ENCODE measurements at regions not wholly inside any gene's neighbourhood (a gene's known extent, or its start where the extent isn't known, plus 50 kb on each side); places are given as distances from the start of the nearest gene placed in this dataset.

DNA sequence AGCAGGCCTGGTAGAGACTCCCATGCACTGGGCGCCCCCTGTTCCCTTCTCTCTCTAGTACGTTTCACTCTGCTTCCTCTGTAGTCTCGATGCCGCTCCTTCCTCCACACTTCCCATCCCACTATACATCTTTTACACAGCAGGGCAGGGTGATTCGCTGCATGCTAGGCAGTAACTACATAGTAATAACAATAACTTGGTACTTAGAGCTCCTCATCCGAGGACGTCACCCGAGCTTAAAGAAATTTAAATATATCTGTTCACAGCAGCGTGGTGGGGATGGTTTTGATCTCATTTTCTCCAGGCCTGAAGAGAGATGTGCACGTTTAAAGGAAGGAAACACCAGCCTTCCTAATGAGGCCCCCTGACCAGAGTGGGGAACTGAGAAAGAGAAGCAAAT, 276.9 kb downstream of the SKAP2 start:
- no peak for DNase-seq (ENCODE audit: extremely low read depth, low read depth)

DNA sequence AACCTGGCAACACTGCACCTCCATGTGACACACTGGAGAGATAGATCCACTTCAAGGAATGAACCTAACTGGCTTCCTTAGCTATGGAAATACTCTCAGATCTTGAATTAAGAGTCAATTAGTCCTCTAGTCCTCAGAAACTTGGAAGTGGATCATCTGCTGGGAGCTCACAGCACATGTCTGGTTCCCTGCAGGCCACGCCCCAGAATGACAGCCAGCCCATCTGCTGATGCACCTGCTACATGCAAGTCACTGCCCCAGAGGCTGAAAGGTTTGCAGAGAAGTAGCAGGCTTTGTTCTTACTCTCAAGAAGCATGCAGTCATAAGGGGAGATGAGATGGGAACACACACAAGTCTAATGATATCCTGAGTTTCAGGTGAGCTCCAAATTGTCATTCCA, 275.9 kb downstream of the SKAP2 start:
- no peak for DNase-seq (ENCODE audit: extremely low read depth, low read depth)
- TF ChIP-seq CTCF (IDR thresholded peaks at IDR 0.05; ENCODE audit: low read depth, low read length): no peak

More for the DNA sequence above, 276.9 kb downstream of the SKAP2 start:
- TF ChIP-seq CTCF (IDR thresholded peaks at IDR 0.05; ENCODE audit: low read depth, low read length): no peak

- TF ChIP-seq CTCF (IDR thresholded peaks at IDR 0.05; ENCODE audit: low read depth, low read length): no peak
- DNase-seq (ENCODE audit: extremely low read depth, low read depth): no peak
Observed at GRCh38 chr7:26590709-26591108, 273.7 kb downstream of the SKAP2 start.

DNA sequence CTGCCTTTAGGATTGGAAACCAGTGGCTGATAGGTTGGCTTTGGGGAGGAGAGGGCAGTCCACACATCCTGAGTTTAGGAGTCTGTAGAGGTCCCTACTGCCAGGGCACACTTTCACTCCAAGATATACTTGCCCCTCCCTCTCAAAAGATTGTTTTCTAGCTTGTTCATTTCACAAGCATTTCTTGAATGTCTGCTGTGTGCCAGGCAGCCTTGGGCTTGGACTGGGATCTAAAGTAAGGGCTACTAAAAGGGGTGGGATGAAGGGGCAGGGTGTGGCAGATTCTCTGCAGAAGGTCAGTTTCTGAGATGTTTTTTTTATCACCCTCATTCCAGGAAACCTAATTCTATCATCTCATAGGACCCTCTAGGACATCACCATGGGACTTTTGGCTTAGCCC, 272.4 kb downstream of the SKAP2 start:
- TF ChIP-seq CTCF (IDR thresholded peaks at IDR 0.05; ENCODE audit: low read depth, low read length): no peak
- DNase-seq (ENCODE audit: extremely low read depth, low read depth): no peak

- DNase-seq (ENCODE audit: extremely low read depth, low read depth): no peak
- TF ChIP-seq CTCF (IDR thresholded peaks at IDR 0.05; ENCODE audit: low read depth, low read length): no peak
Observed at GRCh38 chr7:26593393-26593792, 271.0 kb downstream of the SKAP2 start.

- DNase-seq (ENCODE audit: extremely low read depth, low read depth): no peak
- no peak for TF ChIP-seq CTCF (IDR thresholded peaks at IDR 0.05; ENCODE audit: low read depth, low read length)
Observed at GRCh38 chr7:26593896-26594295, 270.5 kb downstream of the SKAP2 start.

GRCh38 chr7:26594553-26594952, 269.8 kb downstream of the SKAP2 start:
- no peak for DNase-seq (ENCODE audit: extremely low read depth, low read depth)
- no peak for TF ChIP-seq CTCF (IDR thresholded peaks at IDR 0.05; ENCODE audit: low read depth, low read length)
